Germinal center (tissue), 1 donor: ENCODE measurements at regions not wholly inside any gene's neighbourhood (a gene's known extent, or its start where the extent isn't known, plus 50 kb on each side); places are given as distances from the start of the nearest gene placed in this dataset.

ENCODE experiments used
- DNase-seq: peaks from one replicate; pipeline ENCODE4 v3.0.0; 2012; ENCODE audit warnings: mixed read lengths, low spot score

DNA sequence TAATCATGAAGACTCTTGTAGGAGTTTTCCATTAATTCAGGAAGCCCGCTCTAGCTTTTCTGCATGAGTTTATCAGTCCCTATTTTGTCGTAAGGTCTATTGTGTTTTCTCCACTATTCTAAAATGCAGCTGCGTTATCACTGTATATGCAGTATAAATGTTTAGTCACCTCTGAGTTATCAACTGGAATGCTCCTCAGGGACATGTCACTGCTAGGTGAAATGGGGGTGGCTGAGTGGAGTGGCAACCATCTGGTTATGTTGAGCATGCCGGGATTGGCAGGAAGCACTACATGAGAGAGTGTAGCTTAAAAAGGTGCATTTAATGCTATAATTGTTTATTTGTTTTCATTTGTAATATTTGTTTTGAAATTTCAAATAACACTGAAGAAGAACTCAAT, 285.2 kb upstream of the ELAC2 start:
- no peak for DNase-seq

DNA sequence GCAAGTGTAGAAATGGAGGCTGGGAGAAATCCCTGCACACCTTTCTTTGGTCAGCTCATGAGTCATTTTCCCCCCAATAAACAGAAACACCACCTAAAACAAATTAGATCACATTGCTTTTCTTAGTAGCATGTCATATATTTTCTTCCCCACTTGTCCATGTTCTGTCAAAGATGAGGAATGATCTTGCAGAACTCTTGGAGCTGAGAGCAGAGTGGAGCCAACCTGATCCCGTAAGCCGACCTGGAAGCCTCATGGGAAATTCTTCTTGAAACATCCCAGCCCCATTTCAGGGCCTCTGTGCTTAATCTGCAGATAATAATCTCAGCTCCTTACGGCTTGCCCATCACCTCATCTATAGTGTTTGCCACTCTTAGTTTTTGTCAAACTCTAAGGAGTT, 284.6 kb upstream of the ELAC2 start:
- DNase-seq = no peak

DNA sequence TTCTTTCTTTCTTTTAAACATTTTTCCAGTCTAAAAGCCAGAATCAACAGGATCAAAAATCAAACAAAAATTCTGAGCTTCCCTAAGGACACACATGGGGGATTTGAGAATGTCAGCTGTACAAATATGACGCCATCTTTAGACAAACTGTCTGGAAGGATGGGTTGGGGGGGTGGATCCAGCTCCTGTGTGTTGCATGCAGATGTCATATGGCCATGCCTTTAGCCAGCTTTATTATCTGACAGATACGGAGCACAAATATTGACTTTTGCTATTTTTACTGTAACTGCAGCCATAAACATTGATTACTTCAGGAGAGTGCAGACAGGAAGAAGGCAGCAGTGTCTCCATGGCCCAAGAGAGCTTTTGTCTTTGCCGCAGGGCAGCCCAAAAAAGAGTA, 279.4 kb upstream of the ELAC2 start:
- no peak for DNase-seq

GRCh38 chr17:13293421-13293820, 275.6 kb upstream of the ELAC2 start:
- DNase-seq = no peak

DNA sequence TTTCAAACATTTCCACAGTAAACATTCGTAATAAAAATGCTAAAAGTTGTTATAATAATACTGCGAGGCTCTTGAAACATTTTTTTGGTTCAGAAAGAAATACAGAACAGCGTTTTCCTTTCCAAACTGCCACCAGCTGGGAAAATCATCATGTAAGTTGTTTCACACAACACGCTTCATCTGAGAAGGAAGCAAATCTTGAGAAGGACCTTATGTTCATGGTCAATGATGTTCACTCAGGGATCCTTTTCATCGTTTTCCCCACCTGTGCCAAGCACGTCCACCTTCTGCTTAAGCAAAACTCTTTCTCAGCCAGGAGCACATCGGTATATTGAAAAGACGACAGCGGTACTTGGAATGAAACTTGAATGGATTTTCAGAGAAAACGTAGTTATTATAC, 274.5 kb upstream of the ELAC2 start:
- no peak for DNase-seq

DNA sequence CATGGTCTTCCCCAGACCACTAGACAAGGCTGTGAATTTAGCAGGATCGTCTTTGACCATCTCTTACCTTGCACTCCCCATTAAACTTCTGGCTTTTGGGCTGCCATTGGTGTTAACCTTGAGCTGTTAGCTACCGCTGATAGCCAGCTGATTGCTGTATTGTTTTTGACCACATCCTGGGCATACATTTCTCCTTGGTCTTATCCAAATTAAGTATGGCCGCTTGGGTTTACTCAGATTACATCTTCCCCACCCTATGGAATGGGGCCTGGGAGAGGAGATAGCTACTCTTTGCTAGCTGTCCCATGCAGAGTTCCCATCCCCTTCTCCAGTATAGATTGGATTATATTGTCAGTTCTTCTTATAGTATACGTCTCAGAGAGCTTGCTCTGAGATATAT, 270.4 kb upstream of the ELAC2 start:
- DNase-seq = no peak

- DNase-seq = no peak
Observed at GRCh38 chr17:13287226-13287625, 269.4 kb upstream of the ELAC2 start.

GRCh38 chr17:13283606-13284005, 265.8 kb upstream of the ELAC2 start:
- no peak for DNase-seq

GRCh38 chr17:13281626-13282025, 263.8 kb upstream of the ELAC2 start:
- no peak for DNase-seq

- no peak for DNase-seq
Observed at GRCh38 chr17:13273806-13274205, 256.0 kb upstream of the ELAC2 start.

DNA sequence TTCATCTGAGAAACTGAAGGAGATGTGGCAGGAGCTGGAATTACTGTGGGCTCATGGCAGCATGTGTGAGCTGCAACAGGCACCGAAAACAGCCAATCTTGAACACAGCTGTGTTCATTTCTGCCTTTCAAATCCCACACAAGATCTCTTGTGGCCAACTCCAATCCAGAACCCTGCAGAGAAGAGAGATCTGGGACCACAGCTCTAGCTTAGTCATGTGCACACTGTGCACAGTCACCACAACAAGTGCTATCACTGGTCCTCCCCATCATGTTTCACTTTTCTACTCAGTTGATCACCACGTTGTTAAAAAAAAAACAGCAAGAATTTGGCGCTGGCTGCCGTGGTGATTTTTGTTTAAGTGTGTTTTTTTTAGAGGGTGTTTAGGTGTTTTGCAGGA, 254.5 kb upstream of the ELAC2 start:
- no peak for DNase-seq

- DNase-seq = no peak
Observed at GRCh38 chr17:13268791-13269595, 251.2 kb upstream of the ELAC2 start.

DNA sequence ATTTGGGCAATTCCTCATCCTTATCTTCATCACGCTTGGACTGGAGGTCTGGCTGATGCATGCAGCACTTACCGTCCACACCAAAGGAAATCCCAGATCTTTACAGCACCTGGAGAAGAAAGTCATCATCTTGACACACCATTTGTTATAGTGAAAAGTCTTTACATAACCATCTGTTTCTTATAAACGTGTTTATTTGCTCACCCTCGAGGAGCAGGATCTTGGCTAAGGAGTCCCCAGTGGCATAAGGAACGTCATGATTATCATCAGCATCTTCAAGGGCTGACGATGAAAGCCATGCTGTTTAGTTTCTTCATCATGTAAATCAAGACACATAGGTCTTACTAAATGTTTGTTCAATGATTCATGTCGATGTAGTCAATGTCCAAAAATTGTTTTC, 248.8 kb upstream of the ELAC2 start:
- no peak for DNase-seq

DNA sequence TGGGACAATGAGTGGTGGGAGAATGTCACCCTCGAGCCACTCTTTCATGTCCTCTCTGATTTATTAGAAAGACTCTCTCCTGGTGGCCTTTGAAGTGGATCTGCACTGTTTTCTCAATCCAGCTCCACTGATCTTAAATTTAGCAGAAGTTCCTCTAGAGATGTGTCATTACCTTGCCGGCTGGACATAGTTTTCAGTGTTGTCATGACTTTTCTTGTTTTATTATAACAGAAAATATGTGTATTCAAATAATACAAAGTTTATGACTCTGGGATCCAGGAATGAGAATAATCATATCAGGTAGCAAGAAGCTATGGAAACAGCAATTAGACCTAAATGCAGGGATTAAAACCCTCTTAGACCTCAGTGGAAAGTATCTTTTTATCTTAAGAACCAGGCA, 247.5 kb upstream of the ELAC2 start:
- no peak for DNase-seq

GRCh38 chr17:13263746-13264145, 245.9 kb upstream of the ELAC2 start:
- DNase-seq = no peak

- no peak for DNase-seq
Observed at GRCh38 chr17:13256545-13256944, 238.7 kb upstream of the ELAC2 start.

DNA sequence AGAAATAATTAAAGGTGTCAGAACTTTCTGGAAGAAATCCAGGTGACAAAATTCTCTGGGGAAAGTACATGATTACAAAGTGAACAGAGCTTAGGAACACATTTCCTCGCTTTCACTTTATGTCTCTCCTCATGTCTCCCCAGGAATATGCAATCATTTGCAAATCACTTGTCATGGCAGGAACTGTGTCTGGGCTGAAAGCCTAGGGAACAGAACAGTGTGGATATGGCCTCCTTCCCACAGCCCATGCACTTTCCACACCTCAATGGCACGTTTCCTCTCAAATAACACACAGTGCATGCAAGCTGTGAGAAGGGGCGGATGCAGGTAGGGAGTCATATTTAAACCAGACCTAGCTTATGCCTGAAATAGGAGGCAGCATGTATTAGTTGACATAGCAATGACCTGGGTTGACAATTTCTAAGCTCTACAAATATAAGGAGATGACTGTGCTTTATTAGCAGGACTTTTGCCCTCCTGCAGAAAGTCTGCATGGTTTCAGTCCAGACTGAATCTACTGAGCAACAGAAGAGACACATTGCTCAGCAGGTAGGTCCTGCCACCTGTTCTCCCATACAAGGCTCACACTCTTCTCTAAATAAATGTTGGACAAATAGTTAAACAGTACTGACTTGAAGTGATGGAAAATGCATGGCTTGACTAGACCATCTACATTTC, 236.0 kb upstream of the ELAC2 start:
- no peak for DNase-seq

DNA sequence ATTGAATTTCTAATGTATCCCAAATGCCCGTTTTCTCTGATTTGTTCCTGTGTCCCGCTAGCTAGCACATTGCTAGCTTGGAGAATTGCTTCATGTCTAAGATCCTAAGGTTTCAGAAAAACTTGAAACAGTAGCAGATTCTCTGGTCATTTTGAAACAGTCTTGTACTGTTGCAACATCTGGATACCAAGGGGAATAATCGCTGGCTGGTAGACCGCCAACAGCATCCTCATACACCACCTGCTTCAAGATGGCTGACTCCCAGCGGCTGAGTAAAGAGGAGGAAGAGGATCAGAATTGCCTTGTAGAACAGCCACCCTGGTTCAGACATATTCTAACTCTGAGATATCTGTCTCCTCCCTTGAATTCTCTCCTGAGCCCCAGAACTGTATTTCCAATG, 226.7 kb upstream of the ELAC2 start:
- DNase-seq = no peak

- no peak for DNase-seq
Observed at GRCh38 chr17:13243585-13243984, 225.8 kb upstream of the ELAC2 start.

- DNase-seq = no peak
Observed at GRCh38 chr17:13240851-13241250, 223.0 kb upstream of the ELAC2 start.

- no peak for DNase-seq
Observed at GRCh38 chr17:13230350-13231264, 212.8 kb upstream of the ELAC2 start.

DNA sequence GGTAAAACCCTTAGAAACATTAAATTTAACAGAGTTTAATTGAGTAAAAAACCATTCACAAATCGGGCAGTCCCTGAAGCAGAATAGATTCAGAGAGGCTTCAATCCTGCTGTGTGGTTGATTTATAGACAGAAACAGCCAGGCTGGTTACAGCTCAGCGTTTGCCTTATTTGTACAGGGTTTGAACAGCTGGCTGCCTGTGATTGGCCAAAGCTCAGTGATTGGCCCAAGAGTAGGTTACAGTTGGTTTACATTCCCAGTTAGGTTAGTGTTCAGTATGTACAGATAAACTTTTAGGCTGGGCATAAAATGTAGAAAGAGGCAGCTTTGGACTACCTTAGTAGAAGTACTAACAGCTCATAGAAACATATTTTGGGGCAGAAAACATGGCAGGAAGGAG, 210.4 kb upstream of the ELAC2 start:
- no peak for DNase-seq

- no peak for DNase-seq
Observed at GRCh38 chr17:13222975-13223374, 205.1 kb upstream of the ELAC2 start.
